HG03135 (cell line): ENCODE measurements at regions not wholly inside any gene's neighbourhood (a gene's known extent, or its start where the extent isn't known, plus 50 kb on each side); places are given as distances from the start of the nearest gene placed in this dataset.

Experiments
- ATAC-seq: cut with Tn5 transposase; IDR thresholded peaks from one replicate; pipeline ENCODE4 v1.9.1; 2021; ENCODE audit warnings: mild to moderate bottlenecking, moderate library complexity; ENCODE audit not compliant: unreplicated experiment

- no peak for ATAC-seq
Observed at GRCh38 chr6:134866563-134866962, 83.3 kb downstream of the ALDH8A1 start.

- ATAC-seq, result no peak
Observed at GRCh38 chr6:134864558-134864957, 85.3 kb downstream of the ALDH8A1 start.

- ATAC-seq, result no peak
Observed at GRCh38 chr6:134863763-134864510, 86.0 kb downstream of the ALDH8A1 start.

GRCh38 chr6:134854366-134854765 is 95.5 kb downstream of the ALDH8A1 start:
- no peak for ATAC-seq

GRCh38 chr6:134853111-134854055 is 96.5 kb downstream of the ALDH8A1 start:
- ATAC-seq, result no peak

GRCh38 chr6:134851548-134851947 is 98.4 kb downstream of the ALDH8A1 start:
- ATAC-seq, result no peak

GRCh38 chr6:134850721-134851305 is 99.1 kb downstream of the ALDH8A1 start:
- ATAC-seq, result no peak

GRCh38 chr6:134849920-134850447 is 99.9 kb downstream of the ALDH8A1 start:
- no peak for ATAC-seq

GRCh38 chr6:134848076-134848475 is 101.8 kb downstream of the ALDH8A1 start:
- ATAC-seq, result no peak

GRCh38 chr6:134846865-134847264 is 103.0 kb downstream of the ALDH8A1 start:
- ATAC-seq, result no peak

GRCh38 chr6:134846031-134846430 is 103.9 kb downstream of the ALDH8A1 start:
- ATAC-seq, result no peak

GRCh38 chr6:134844120-134844519 is 105.8 kb downstream of the ALDH8A1 start:
- ATAC-seq, result no peak

GRCh38 chr6:134840086-134840867 is 109.6 kb downstream of the ALDH8A1 start:
- peak; percentile 81 for ATAC-seq

- ATAC-seq, result no peak
Observed at GRCh38 chr6:134835993-134836392, 113.9 kb downstream of the ALDH8A1 start.

GRCh38 chr6:134830940-134831339 is 119.0 kb downstream of the ALDH8A1 start:
- no peak for ATAC-seq

- no peak for ATAC-seq
Observed at GRCh38 chr6:134830194-134830593, 119.7 kb downstream of the ALDH8A1 start.

- no peak for ATAC-seq
Observed at GRCh38 chr6:134828641-134829040, 121.3 kb downstream of the ALDH8A1 start.

GRCh38 chr6:134826889-134827737 is 122.8 kb downstream of the ALDH8A1 start:
- no peak for ATAC-seq

- no peak for ATAC-seq
Observed at GRCh38 chr6:134823710-134824034, 126.2 kb downstream of the ALDH8A1 start.
